Heart right ventricle (tissue), 16 donors: ENCODE measurements at regions not wholly inside any gene's neighbourhood (a gene's known extent, or its start where the extent isn't known, plus 50 kb on each side); places are given as distances from the start of the nearest gene placed in this dataset.

Experiments
- ATAC-seq, 8 donors: fragments of 200-7000 bp; cut with Tn5 transposase; one replicate each; pipeline ENCODE4 v1.9.1; 2020; ENCODE audit warnings: mild to moderate bottlenecking in 8 of 8, moderate library complexity in 8 of 8, moderate number of reproducible peaks in 1 of 8
- DNase-seq, 2 donors: peaks; one replicate each; pipeline ENCODE4 v3.0.0-alpha.2; 2020
- H3K27ac ChIP-seq, 10 donors: fragments of 200-600 bp; sonication (generic) in 2 of 10; one replicate each; pipeline versions ENCODE4 v1.5.0 to v1.8.0; 2020 to 2022; ENCODE audit warnings: mild to moderate bottlenecking in 3 of 10
- H3K27me3 ChIP-seq, 7 donors: fragments of 200-600 bp; one replicate each; pipeline ENCODE4 v1.8.0; 2021 to 2022; ENCODE audit warnings: mild to moderate bottlenecking in 2 of 7
- H3K36me3 ChIP-seq, 9 donors: fragments of 200-600 bp; sonication (generic) in 1 of 9; one replicate each; pipeline versions ENCODE4 v1.5.0 to v1.8.0; 2020 to 2022; ENCODE audit warnings: mild to moderate bottlenecking in 2 of 9
- H3K4me1 ChIP-seq, 9 donors: fragments of 200-600 bp; sonication (generic) in 1 of 9; one replicate each; pipeline versions ENCODE4 v1.5.0 to v1.8.0; 2020 to 2022; ENCODE audit warnings: mild to moderate bottlenecking in 4 of 9
- H3K4me3 ChIP-seq, 10 donors: fragments of 200-600 bp; sonication (generic) in 2 of 10; one replicate each; pipeline versions ENCODE4 v1.5.0 to v1.8.0; 2020 to 2022; ENCODE audit warnings: mild to moderate bottlenecking in 7 of 10, moderate library complexity in 2 of 10
- H3K9me3 ChIP-seq, 11 donors: fragments of 200-600 bp in 10 of 11; sonication (generic) in 2 of 11; one replicate each; pipeline versions ENCODE4 v1.5.0 to v1.8.0; 2013 to 2022; ENCODE audit warnings: mild to moderate bottlenecking in 2 of 11, control low read depth in 1 of 11, moderate library complexity in 1 of 11
- CTCF ChIP-seq, 9 donors: fragments of 200-600 bp; sonication (generic) in 2 of 9; IDR thresholded peaks; one replicate each; pipeline versions ENCODE4 v1.5.0 to v1.8.0; 2021 to 2022; ENCODE audit warnings: antibody characterized with exemption in 9 of 9, mild to moderate bottlenecking in 5 of 9, moderate library complexity in 1 of 9
- whole genome bisulfite sequencing, 2 donors: extraction: QIAGEN DNeasy Blood & Tissue Kit; methylation state at CpG; one replicate each; pipeline ENCODE4 v1.1.7; 2013; ENCODE audit warnings: inconsistent platforms in 1 of 2; 5-methylcytosine and 5-hydroxymethylcytosine counted together
- intact Hi-C, 10 donors: fragments of 100-400 bp; cut with DNase I; formaldehyde crosslinking; loops; one replicate each; pipeline versions ENCODE4 v1.11.1 to v1.14.2; 2022
- donor health status: Arrhythmogenic right ventricular cardiomyopathy.
- donor health status: ischemic (EF 13 %, LVEDD 7.1; RV severe dilation, severe dysfunction).
- donor health status: healthy with polysubstance abuse.
- donor health status: DM: no; HTN: yes; CAD: no.
- donor health status: DM: no; HTN: no; CAD: no.
- donor health status: ischemic (EF 25% LVEDD 6.9; RV normal size, moderate dysfunction).
- donor health status: ischemic (EF 25% LVEDD 5.7; RV mildly dilated, moderate dysfunction).
- donor health status: healthy.
- donor health status: DM: yes; HTN: yes; CAD: no.
- donor health status: Ischemic cardiomyopathy.
- donor health status: ischemic (EF 35%, LVEDD 5.7; RV mildly dilated, moderate dysfunction).
- donor health status: nonischemic (EF 11% LVEDD 7.7; RV severe dilation, severe dysfunction).
- donor health status: DM: yes; HTN: yes; CAD: no.
- donor health status: PGD.
- donor health status: ischemic (EF 29% LVEDD 5.4; RV normal size, mild dysfunction).
- donor health status: nonischemic (EF 23%, LVEDD 6.1; RV moderate dilation, normal function).

- Histone ChIP-seq H3K36me3 (no peaks in the 10 kb centered on the region), H3K4me3 (no peak overlapping the region), H3K9me3 (no peaks in the 10 kb centered on the region), H3K4me1 (peaks cover 8 to 74% (median 29%) of the 10 kb centered on the region in 9 donors), H3K27me3 (no peaks in the 10 kb centered on the region), H3K27ac (peak overlapping the region in 1 of 10 donors; percentile 58)
- ATAC-seq (peak in 1 of 8 donors; percentile 15), DNase-seq (no peak)
- WGBS, 2 donors = 81 to 87% methylated on average over 22 of the region's 22 CpGs
- TF ChIP-seq CTCF (IDR thresholded peaks at IDR 0.05) = no peak
- intact Hi-C loops = loop anchor here in 2 of 10 donors (10.0 kb wide), 1 partner anchor 191 kb away; the partner anchor contains the start of gene CEBPB (in 2 of the 2)
Measured at GRCh38 chr20:50385733-50386640, 124.2 kb upstream of the PTPN1 start.

GRCh38 chr20:50386641-50386960 is 123.6 kb upstream of the PTPN1 start:
- DNase-seq = no peak
- Histone ChIP-seq H3K36me3 (no peaks in the 10 kb centered on the region), H3K4me3 (no peak overlapping the region), H3K4me1 (peaks cover 8 to 68% (median 29%) of the 10 kb centered on the region in 9 donors), H3K27ac (peak overlapping the region in 1 of 10 donors; percentile 46), H3K27me3 (no peaks in the 10 kb centered on the region), H3K9me3 (no peaks in the 10 kb centered on the region)
- WGBS, 2 donors = 63 to 78% methylated on average over 6 of the region's 6 CpGs
- no peak for ATAC-seq
- intact Hi-C loops = loop anchor here in 2 of 10 donors (10.0 kb wide), 1 partner anchor 192 kb away; the partner anchor contains the start of gene CEBPB (in 2 of the 2)
- no peak for TF ChIP-seq CTCF (IDR thresholded peaks at IDR 0.05)

GRCh38 chr20:50387218-50387995 is 122.8 kb upstream of the PTPN1 start:
- ATAC-seq = no peak
- peaks cover 8 to 67% (median 29%) of the 10 kb centered on the region in 9 donors for H3K4me1 ChIP-seq
- WGBS, 2 donors = 62 to 63% methylated on average over 21 of the region's 21 CpGs
- H3K4me3 ChIP-seq = no peak overlapping the region
- no peaks in the 10 kb centered on the region for H3K9me3 ChIP-seq
- H3K36me3 ChIP-seq = no peaks in the 10 kb centered on the region
- H3K27me3 ChIP-seq = no peaks in the 10 kb centered on the region
- intact Hi-C loops = loop anchor here in 2 of 10 donors (10.0 kb wide), 1 partner anchor 193 kb away; the partner anchor contains the start of gene CEBPB (in 2 of the 2)
- peak overlapping the region in 3 of 10 donors; percentile 22 to 57 (median 46) for H3K27ac ChIP-seq
- no peak for DNase-seq
- no peak for TF ChIP-seq CTCF (IDR thresholded peaks at IDR 0.05)

- no peaks in the 10 kb centered on the region for H3K27me3 ChIP-seq
- peaks cover 8 to 66% (median 29%) of the 10 kb centered on the region in 9 donors for H3K4me1 ChIP-seq
- ATAC-seq (peak in 1 of 8 donors; percentile 12), DNase-seq (no peak)
- H3K4me3 ChIP-seq = no peak overlapping the region
- intact Hi-C loops = loop anchor here in 2 of 10 donors (10.0 kb wide), 1 partner anchor 193 kb away; the partner anchor contains the start of gene CEBPB (in 2 of the 2)
- WGBS, 2 donors = 21 to 31% methylated on average over 6 of the region's 6 CpGs
- no peak for TF ChIP-seq CTCF (IDR thresholded peaks at IDR 0.05)
- H3K27ac ChIP-seq = peak overlapping the region in 6 of 10 donors; percentile 6 to 57 (median 10)
- H3K36me3 ChIP-seq = no peaks in the 10 kb centered on the region
- H3K9me3 ChIP-seq = no peaks in the 10 kb centered on the region
Measured at GRCh38 chr20:50387996-50388332, 122.2 kb upstream of the PTPN1 start.
